ENCODE measurements at regions not wholly inside any gene's neighbourhood (a gene's known extent, or its start where the extent isn't known, plus 50 kb on each side); places are given as distances from the start of the nearest gene placed in this dataset.

- H3K27me3 ChIP-seq (ENCODE audit: control insufficient read depth in 2 of 2, insufficient read depth in 2 of 2, low read length in 2 of 2): no peaks in the 10 kb centered on the region
- Mint-ChIP-seq H3K9me3 (peaks cover 0 to 2% (median 0%) of the 10 kb centered on the region in 7 donors), H3K4me3 (no peak overlapping the region), H3K36me3 (no peaks in the 10 kb centered on the region), H3K27ac (no peak overlapping the region), H3K27me3 (ENCODE audit: low read depth in 3 of 3) (peaks cover 0 to 3% (median 0%) of the 10 kb centered on the region in 3 donors), H3K4me1 (peaks cover 1% of the 10 kb centered on the region)
- H3K27ac ChIP-seq (ENCODE audit: low read depth in 1 of 2, low read length in 2 of 2): no peak overlapping the region
- DNase-seq: no peak
- no peak overlapping the region for H2AFZ ChIP-seq (ENCODE audit: insufficient read depth, low read depth, low read length, poor library complexity, severe bottlenecking)
- no peak for TF ChIP-seq CTCF (IDR thresholded peaks at IDR 0.05)
- H4K20me1 ChIP-seq (ENCODE audit: insufficient read depth, low read length): no peaks in the 10 kb centered on the region
- intact Hi-C loops (cut with micrococcal nuclease): no loop called here
- no peaks in the 10 kb centered on the region for H3K36me3 ChIP-seq (replicated peaks in 1 of 2; ENCODE audit: control insufficient read depth in 1 of 2, insufficient read depth in 2 of 2, low read length in 2 of 2)
- H3K4me2 ChIP-seq (replicated peaks; ENCODE audit: extremely low read depth, low read length, poor library complexity, severe bottlenecking): no peak overlapping the region
- no peaks in the 10 kb centered on the region for H3K4me1 ChIP-seq (ENCODE audit: control insufficient read depth in 1 of 2, insufficient read depth in 2 of 2, low read length in 2 of 2)
- no peak overlapping the region for H3K4me3 ChIP-seq (replicated peaks in 1 of 3; ENCODE audit: low read depth in 2 of 3, low read length in 3 of 3)
- H3K79me2 ChIP-seq (ENCODE audit: insufficient read depth, low read length): no peaks in the 10 kb centered on the region
- H3K9ac ChIP-seq (ENCODE audit: insufficient read depth, low read length, poor library complexity, severe bottlenecking): no peak overlapping the region
- 88% methylated on average over 1 of the region's 1 CpG for WGBS (ENCODE audit: insufficient coverage)
- H3K9me3 ChIP-seq (replicated peaks in 1 of 2; ENCODE audit: control insufficient read depth in 1 of 2, insufficient read depth in 1 of 2, low read length in 2 of 2): no peaks in the 10 kb centered on the region
Measured at GRCh38 chr5:143676802-143677201, 135.2 kb upstream of the HMHB1 start.

GRCh38 chr5:143674469-143674786 lies 137.5 kb upstream of the HMHB1 start:
- Histone ChIP-seq H3K9me3 (replicated peaks in 1 of 2; ENCODE audit: control insufficient read depth in 1 of 2, insufficient read depth in 1 of 2, low read length in 2 of 2) (no peaks in the 10 kb centered on the region), H3K27ac (ENCODE audit: low read depth in 1 of 2, low read length in 2 of 2) (no peak overlapping the region), H3K4me2 (replicated peaks; ENCODE audit: extremely low read depth, low read length, poor library complexity, severe bottlenecking) (no peak overlapping the region), H3K27me3 (ENCODE audit: control insufficient read depth in 2 of 2, insufficient read depth in 2 of 2, low read length in 2 of 2) (no peaks in the 10 kb centered on the region), H3K9ac (ENCODE audit: insufficient read depth, low read length, poor library complexity, severe bottlenecking) (no peak overlapping the region), H3K79me2 (ENCODE audit: insufficient read depth, low read length) (no peaks in the 10 kb centered on the region), H3K4me1 (ENCODE audit: control insufficient read depth in 1 of 2, insufficient read depth in 2 of 2, low read length in 2 of 2) (no peaks in the 10 kb centered on the region), H2AFZ (ENCODE audit: insufficient read depth, low read depth, low read length, poor library complexity, severe bottlenecking) (no peak overlapping the region), H4K20me1 (ENCODE audit: insufficient read depth, low read length) (no peaks in the 10 kb centered on the region), H3K4me3 (replicated peaks in 1 of 3; ENCODE audit: low read depth in 2 of 3, low read length in 3 of 3) (no peak overlapping the region), H3K36me3 (replicated peaks in 1 of 2; ENCODE audit: control insufficient read depth in 1 of 2, insufficient read depth in 2 of 2, low read length in 2 of 2) (no peaks in the 10 kb centered on the region)
- H3K4me1 Mint-ChIP-seq: peaks cover 1% of the 10 kb centered on the region
- intact Hi-C loops (cut with micrococcal nuclease): no loop called here
- no peak for TF ChIP-seq CTCF (IDR thresholded peaks at IDR 0.05)
- H3K27ac Mint-ChIP-seq: no peak overlapping the region
- no peak overlapping the region for H3K4me3 Mint-ChIP-seq
- peaks cover 0 to 2% (median 0%) of the 10 kb centered on the region in 3 donors for H3K27me3 Mint-ChIP-seq (ENCODE audit: low read depth in 3 of 3)
- peaks cover 0 to 8% (median 4%) of the 10 kb centered on the region in 7 donors for H3K9me3 Mint-ChIP-seq
- no peak for DNase-seq
- no CpG with 5 or more reads among the region's 2 CpGs for WGBS (ENCODE audit: insufficient coverage)
- no peaks in the 10 kb centered on the region for H3K36me3 Mint-ChIP-seq
